HCT116 (cell line): ENCODE measurements at regions not wholly inside any gene's neighbourhood (a gene's known extent, or its start where the extent isn't known, plus 50 kb on each side); places are given as distances from the start of the nearest gene placed in this dataset.

ENCODE experiments used
- ATAC-seq: fragments of 200-7000 bp; cut with Tn5 transposase; 2 replicates; pipeline ENCODE4 v1.9.1; 2020; ENCODE audit warnings: mild to moderate bottlenecking, moderate library complexity
- BruUV-seq: library from RNA; stranded (reverse); fragments of 400-500 nt; replicated peaks from 2 replicates; lab custom pipeline; 2021; lab: Mats Ljungman, UMichigan
- CTCF ChIA-PET: fragments of 300-600 bp; sonication (Branson Sonifier 250); formaldehyde crosslinking; loops from one replicate; lab custom pipeline; 2021; ENCODE audit warnings: antibody characterized with exemption; lab: Charles Lee
- POLR2A ChIA-PET: fragments of 300-600, 350-600 bp; sonication (Branson Sonifier 250); formaldehyde crosslinking; loops from one replicate; lab custom pipeline; 2021; ENCODE audit warnings: antibody characterized with exemption; lab: Charles Lee
- RAD21 ChIA-PET, 2 experiments: fragments of 300-600 bp; sonication (Branson Sonifier 250); formaldehyde crosslinking; loops; one replicate each; lab custom pipeline; 2023; ENCODE audit warnings: low total read pairs in 2 of 2; ENCODE audit not compliant: uncharacterized antibody in 2 of 2, unreplicated experiment in 2 of 2, low non-redundant PET in 1 of 2; lab: Charles Lee
- DNase-seq: peaks from one replicate; pipeline ENCODE4 v3.0.0-alpha.2; 2010; ENCODE audit warnings: low read depth, low spot score
- H2AFZ ChIP-seq: fragments of 200-600 bp; shearing (Covaris generic), sonication (generic); 2 replicates; pipeline ENCODE4 v1.6.1; 2017; ENCODE audit warnings: low read depth, mixed run types, mixed read lengths, antibody characterized with exemption, low read length; ENCODE audit not compliant: poor library complexity, severe bottlenecking
- H3K27ac ChIP-seq: 2 replicates; pipeline ENCODE4 v1.5.1; 2012; ENCODE audit warnings: low read depth, low read length
- H3K27me3 ChIP-seq: fragments of 200-600 bp; sonication (generic); 2 replicates; pipeline ENCODE4 v1.6.1; 2016; ENCODE audit warnings: mixed run types, low read length, mixed read lengths; ENCODE audit not compliant: insufficient read depth
- H3K36me3 ChIP-seq, 2 experiments: fragments of 200-500 bp in 1 of 2; fragments of 200-600 bp in 1 of 2; sonication (Bioruptor generic) in 1 of 2; sonication (generic) in 1 of 2; 2 replicates each; pipeline versions ENCODE4 v1.5.1 to v1.6.1; 2014 to 2016; ENCODE audit warnings: low read length in 2 of 2, inconsistent platforms in 1 of 2, mixed read lengths in 1 of 2, mixed run types in 1 of 2; ENCODE audit not compliant: insufficient read depth in 2 of 2, control insufficient read depth in 1 of 2
- H3K4me1 ChIP-seq, 2 experiments: fragments of 200-600 bp in 1 of 2; sonication (generic) in 1 of 2; 2 replicates each; pipeline versions ENCODE4 v1.5.1 to v1.6.1; 2012 to 2017; ENCODE audit warnings: low read length in 2 of 2, inconsistent platforms in 1 of 2, mild to moderate bottlenecking in 1 of 2, mixed read lengths in 1 of 2, mixed run types in 1 of 2, moderate library complexity in 1 of 2; ENCODE audit not compliant: insufficient read depth in 2 of 2, control insufficient read depth in 1 of 2
- H3K4me2 ChIP-seq: fragments of 200-600 bp; sonication (generic); 2 replicates; pipeline ENCODE4 v1.6.1; 2017; ENCODE audit warnings: mixed run types, low read length, mixed read lengths
- H3K4me3 ChIP-seq, 2 experiments: fragments of 200-600 bp in 1 of 2; sonication (generic) in 1 of 2; replicated peaks in 1 of 2; 2 replicates each; pipeline ENCODE4 v1.5.1; 2011 to 2016; ENCODE audit warnings: low read length in 2 of 2, control low read depth in 1 of 2, low read depth in 1 of 2, mild to moderate bottlenecking in 1 of 2, mixed read lengths in 1 of 2, mixed run types in 1 of 2
- H3K79me2 ChIP-seq: fragments of 200-600 bp; sonication (generic); 2 replicates; pipeline ENCODE4 v1.6.1; 2017; ENCODE audit warnings: mild to moderate bottlenecking, mixed run types, low read length, moderate library complexity, mixed read lengths; ENCODE audit not compliant: insufficient read depth
- H3K9ac ChIP-seq: fragments of 200-600 bp; sonication (generic); 2 replicates; pipeline ENCODE4 v1.6.1; 2016; ENCODE audit warnings: low read length, mixed read lengths
- H3K9me2 ChIP-seq: fragments of 200-600 bp; sonication (generic), shearing (Covaris generic); 2 replicates; pipeline ENCODE4 v1.6.1; 2017; ENCODE audit warnings: mixed run types, mild to moderate bottlenecking, moderate library complexity; ENCODE audit not compliant: insufficient read depth
- H3K9me3 ChIP-seq, 2 experiments: fragments of 200-500 bp in 1 of 2; fragments of 200-600 bp in 1 of 2; sonication (Bioruptor generic) in 1 of 2; sonication (generic) in 1 of 2; 2 replicates each; pipeline ENCODE4 v1.6.1; 2014 to 2017; ENCODE audit warnings: low read length in 2 of 2, mixed read lengths in 2 of 2, inconsistent platforms in 1 of 2, low read depth in 1 of 2, mild to moderate bottlenecking in 1 of 2, mixed run types in 1 of 2, moderate library complexity in 1 of 2; ENCODE audit not compliant: control insufficient read depth in 1 of 2, insufficient read depth in 1 of 2
- H4K20me1 ChIP-seq: fragments of 200-600 bp; sonication (generic), shearing (Covaris generic); 2 replicates; pipeline ENCODE4 v1.6.1; 2017; ENCODE audit warnings: mixed run types, mild to moderate bottlenecking, moderate library complexity; ENCODE audit not compliant: insufficient read depth
- ATF3 ChIP-seq: IDR thresholded peaks from 2 replicates; pipeline ENCODE4 v1.6.1; 2012
- CBX3 ChIP-seq: IDR thresholded peaks from 2 replicates; pipeline ENCODE4 v1.6.1; 2012; ENCODE audit warnings: low read depth
- CEBPB ChIP-seq: IDR thresholded peaks from 2 replicates; pipeline ENCODE4 v1.6.1; 2012; ENCODE audit warnings: low read depth
- CTCF ChIP-seq, 3 experiments: fragments of 200-600 bp in 1 of 3; sonication (generic) in 1 of 3; IDR thresholded peaks in 2 of 3; conservative IDR thresholded peaks in 1 of 3; 2 replicates each; pipeline ENCODE4 v1.5.1; 2012 to 2017; ENCODE audit warnings: low read depth in 2 of 3, low read length in 2 of 3, antibody characterized with exemption in 1 of 3, borderline replicate concordance in 1 of 3, control low read depth in 1 of 3, mild to moderate bottlenecking in 1 of 3, mixed read lengths in 1 of 3, mixed run types in 1 of 3, moderate library complexity in 1 of 3; ENCODE audit not compliant: insufficient read depth in 1 of 3
- ELF1 ChIP-seq: IDR thresholded peaks from 2 replicates; pipeline ENCODE4 v1.6.1; 2012; ENCODE audit warnings: low read depth, borderline replicate concordance
- EZH2 ChIP-seq: fragments of 200-600 bp; sonication (generic); IDR thresholded peaks from 2 replicates; pipeline ENCODE4 v1.6.1; 2017; ENCODE audit warnings: antibody characterized with exemption, mixed run types
- EZH2phosphoT487 ChIP-seq: fragments of 200-600 bp; IDR thresholded peaks from 2 replicates; pipeline ENCODE4 v1.6.1; 2018; ENCODE audit warnings: antibody characterized with exemption, borderline replicate concordance
- FOSL1 ChIP-seq: IDR thresholded peaks from 2 replicates; pipeline ENCODE4 v1.6.1; 2012; ENCODE audit warnings: low read depth
- JUND ChIP-seq: IDR thresholded peaks from 2 replicates; pipeline ENCODE4 v1.6.1; 2012
- MAX ChIP-seq: IDR thresholded peaks from 2 replicates; pipeline ENCODE4 v1.6.1; 2012
- POLR2A ChIP-seq: IDR thresholded peaks from 2 replicates; pipeline ENCODE4 v1.7.0; 2011; ENCODE audit warnings: borderline replicate concordance; ENCODE audit not compliant: insufficient read depth, insufficient read length; ENCODE audit errors: extremely low read depth
- RAD21 ChIP-seq: IDR thresholded peaks from 2 replicates; pipeline ENCODE4 v1.6.1; 2012; ENCODE audit warnings: low read depth, mild to moderate bottlenecking
- SIN3A ChIP-seq: IDR thresholded peaks from 2 replicates; pipeline ENCODE4 v1.6.1; 2012; ENCODE audit warnings: low read depth
- SP1 ChIP-seq: IDR thresholded peaks from 2 replicates; pipeline ENCODE4 v1.6.1; 2012; ENCODE audit warnings: low read depth
- SRF ChIP-seq: IDR thresholded peaks from 2 replicates; pipeline ENCODE4 v1.6.1; 2012; ENCODE audit warnings: low read depth
- TCF7L2 ChIP-seq: IDR thresholded peaks from 2 replicates; pipeline ENCODE4 v1.7.0; 2011; ENCODE audit warnings: borderline replicate concordance, inconsistent platforms; ENCODE audit not compliant: insufficient read depth, insufficient read length; ENCODE audit errors: extremely low read depth
- YY1 ChIP-seq: IDR thresholded peaks from 2 replicates; pipeline ENCODE4 v1.6.1; 2011; ENCODE audit warnings: low read length, low read depth, moderate library complexity, mild to moderate bottlenecking; ENCODE audit not compliant: insufficient replicate concordance; ENCODE audit errors: extremely low read depth
- ZNF274 ChIP-seq: fragments of 200-500 bp; sonication (Bioruptor generic); IDR thresholded peaks from 2 replicates; pipeline ENCODE4 v1.6.1; 2014; ENCODE audit warnings: mild to moderate bottlenecking, low read depth, low read length, inconsistent platforms
- intact Hi-C: fragments of 100-400 bp; cut with micrococcal nuclease; formaldehyde crosslinking; loops from 2 replicates; pipeline ENCODE4 v1.10.0; 2022

GRCh38 chr2:15733867-15734673 lies 142.4 kb downstream of the DDX1 start:
- BruUV-seq = no TSS peak
- DNase-seq = no peak
- POLR2A ChIA-PET = no interaction called here
- no peak for ATAC-seq
- Histone ChIP-seq H3K27ac (no peak overlapping the region), H3K36me3 (no peaks in the 10 kb centered on the region), H3K79me2 (no peaks in the 10 kb centered on the region), H3K4me1 (peaks cover 13% of the 10 kb centered on the region in 2 experiments), H3K9me3 (no peaks in the 10 kb centered on the region), H3K4me3 (no peak overlapping the region), H3K9ac (no peak overlapping the region), H3K27me3 (peaks cover 52% of the 10 kb centered on the region), H3K9me2 (no peaks in the 10 kb centered on the region), H4K20me1 (no peaks in the 10 kb centered on the region), H3K4me2 (no peak overlapping the region)
- intact Hi-C loops = no loop called here
- RAD21 ChIA-PET = no interaction called here
- CTCF ChIA-PET = interaction anchor here (1.0 kb wide), 1 partner anchor 15 kb away, joined by 3 read pairs; no protein-coding TSS in a partner anchor
- TF ChIP-seq FOSL1 = no peak
- no peak for TF ChIP-seq EZH2
- TF ChIP-seq ATF3 = no peak
- TF ChIP-seq ZNF274 = no peak
- TF ChIP-seq ELF1 = no peak
- TF ChIP-seq TCF7L2 = no peak
- TF ChIP-seq CTCF (IDR thresholded peaks at IDR 0.05 in 2 of 3, conservative IDR thresholded peaks at IDR 0.05 in 1 of 3; ENCODE audit: borderline replicate concordance in 1 of 3, insufficient read depth in 1 of 3, low read depth in 2 of 3, low read length in 2 of 3) = no peak
- no peak for TF ChIP-seq MAX
- TF ChIP-seq CEBPB = no peak
- TF ChIP-seq EZH2phosphoT487 = no peak
- TF ChIP-seq SP1 = no peak
- no peak for TF ChIP-seq JUND
- TF ChIP-seq YY1 = no peak
- no peak for TF ChIP-seq RAD21
- TF ChIP-seq SRF = no peak
- TF ChIP-seq CBX3 = no peak
- no peak for TF ChIP-seq POLR2A
- TF ChIP-seq SIN3A = no peak
- TF ChIP-seq, all 23 proteins: peak for 0
- no peak overlapping the region for H2AFZ ChIP-seq
